A549 (cell line): ENCODE measurements at regions not wholly inside any gene's neighbourhood (a gene's known extent, or its start where the extent isn't known, plus 50 kb on each side); places are given as distances from the start of the nearest gene placed in this dataset.

ENCODE experiments used
- CTCF ChIP-seq: fragments of >200 bp; sonication (Bioruptor Twin); formaldehyde crosslinking; IDR thresholded peaks from 3 replicates; pipeline ENCODE4 v1.5.1; 2016
- EHMT2 ChIP-seq: fragments of 200-600 bp; sonication (generic); IDR thresholded peaks from 2 replicates; pipeline ENCODE4 v1.6.1; 2016; ENCODE audit warnings: antibody characterized with exemption, low read depth, mild to moderate bottlenecking, moderate library complexity
- EP300 ChIP-seq, 2 experiments: fragments of >200 bp; sonication (Bioruptor Twin); formaldehyde crosslinking; IDR thresholded peaks; 2 replicates in 1 of 2; 3 replicates in 1 of 2; pipeline ENCODE4 v1.6.1; 2016 to 2017
- ESRRA ChIP-seq: fragments of 150-350 bp; IDR thresholded peaks from 2 replicates; pipeline ENCODE4 v1.6.1; 2014; ENCODE audit warnings: mild to moderate bottlenecking, low read length, borderline replicate concordance
- JUN ChIP-seq, 2 experiments: fragments of >200 bp; sonication (Bioruptor Twin); formaldehyde crosslinking; IDR thresholded peaks; 2 replicates in 1 of 2; 3 replicates in 1 of 2; pipeline ENCODE4 v1.6.1; 2016 to 2017
- KDM1A ChIP-seq: fragments of 200-600 bp; sonication (generic); IDR thresholded peaks from 2 replicates; pipeline ENCODE4 v1.6.1; 2016; ENCODE audit warnings: low read depth, mild to moderate bottlenecking
- PBX3 ChIP-seq: IDR thresholded peaks from 2 replicates; pipeline ENCODE4 v1.6.1; 2012
- POLR2A ChIP-seq: IDR thresholded peaks from 2 replicates; pipeline ENCODE4 v1.6.1; 2012; ENCODE audit warnings: mild to moderate bottlenecking, low read length
- POLR2AphosphoS2 ChIP-seq: conservative IDR thresholded peaks from 2 replicates; pipeline ENCODE4 v1.6.1; 2012; ENCODE audit warnings: low read length, improper control_type of control experiment, inconsistent platforms
- RAD21 ChIP-seq, 2 experiments: fragments of >200 bp in 1 of 2; sonication (Bioruptor Twin) in 1 of 2; formaldehyde crosslinking in 1 of 2; IDR thresholded peaks in 1 of 2; conservative IDR thresholded peaks in 1 of 2; 2 replicates in 1 of 2; 3 replicates in 1 of 2; pipeline ENCODE4 v1.6.1; 2012 to 2018; ENCODE audit warnings: inconsistent platforms in 1 of 2
- REST ChIP-seq: fragments of 200-600 bp; sonication (generic); IDR thresholded peaks from 2 replicates; pipeline ENCODE4 v1.6.1; 2016; ENCODE audit warnings: antibody characterized with exemption, mild to moderate bottlenecking, moderate library complexity
- USF2 ChIP-seq: fragments of 450-650 bp; IDR thresholded peaks from 2 replicates; pipeline ENCODE4 v1.6.1; 2014; ENCODE audit warnings: antibody characterized with exemption
- ZFP36 ChIP-seq: fragments of 450-650 bp; IDR thresholded peaks from 2 replicates; pipeline ENCODE4 v1.6.1; 2014; ENCODE audit warnings: borderline replicate concordance; ENCODE audit not compliant: partially characterized antibody

GRCh38 chr3:111314898-111315297, 227.1 kb upstream of the CD96 start:
- no peak for TF ChIP-seq ZFP36
- TF ChIP-seq EHMT2, result no peak
- no peak for TF ChIP-seq JUN (IDR thresholded peaks at IDR 0.05)
- TF ChIP-seq POLR2A, result no peak
- no peak for TF ChIP-seq ESRRA
- TF ChIP-seq PBX3, result no peak
- no peak for TF ChIP-seq RAD21 (conservative IDR thresholded peaks at IDR 0.05 in 1 of 2, IDR thresholded peaks at IDR 0.05 in 1 of 2)
- no peak for TF ChIP-seq USF2
- no peak for TF ChIP-seq POLR2AphosphoS2
- no peak for TF ChIP-seq CTCF
- TF ChIP-seq REST, result no peak
- TF ChIP-seq KDM1A, result no peak
- no peak for TF ChIP-seq EP300 (IDR thresholded peaks at IDR 0.05)
